AG04449 (cell line): ENCODE measurements at regions not wholly inside any gene's neighbourhood (a gene's known extent, or its start where the extent isn't known, plus 50 kb on each side); places are given as distances from the start of the nearest gene placed in this dataset.

Source experiments
- CTCF ChIA-PET: fragments of 350-600 bp; formaldehyde crosslinking; extraction: SDS; loops from one replicate; lab custom pipeline; 2021; ENCODE audit warnings: antibody characterized with exemption; lab: Yijun Ruan, JAX
- POLR2A ChIA-PET: fragments of 400-600, 350-600 bp; formaldehyde crosslinking; extraction: SDS; loops from one replicate; lab custom pipeline; 2020; ENCODE audit warnings: antibody characterized with exemption, inconsistent platforms; lab: Yijun Ruan, JAX
- DNase-seq: peaks from one replicate; pipeline ENCODE4 v3.0.0-alpha.2; 2010; ENCODE audit warnings: low read depth, low spot score
- H3K4me3 ChIP-seq: 2 replicates; pipeline ENCODE4 v1.5.1; 2011; ENCODE audit warnings: low read depth, mild to moderate bottlenecking, control low read depth, low read length
- TF ChIP-seq, protein P1 (sequence below): IDR thresholded peaks from one replicate; pipeline ENCODE4 v1.5.1; 2011; ENCODE audit warnings: mild to moderate bottlenecking, moderate library complexity, low read length, control low read depth, inconsistent platforms; ENCODE audit not compliant: insufficient read depth; ENCODE audit errors: missing control alignments

DNA sequence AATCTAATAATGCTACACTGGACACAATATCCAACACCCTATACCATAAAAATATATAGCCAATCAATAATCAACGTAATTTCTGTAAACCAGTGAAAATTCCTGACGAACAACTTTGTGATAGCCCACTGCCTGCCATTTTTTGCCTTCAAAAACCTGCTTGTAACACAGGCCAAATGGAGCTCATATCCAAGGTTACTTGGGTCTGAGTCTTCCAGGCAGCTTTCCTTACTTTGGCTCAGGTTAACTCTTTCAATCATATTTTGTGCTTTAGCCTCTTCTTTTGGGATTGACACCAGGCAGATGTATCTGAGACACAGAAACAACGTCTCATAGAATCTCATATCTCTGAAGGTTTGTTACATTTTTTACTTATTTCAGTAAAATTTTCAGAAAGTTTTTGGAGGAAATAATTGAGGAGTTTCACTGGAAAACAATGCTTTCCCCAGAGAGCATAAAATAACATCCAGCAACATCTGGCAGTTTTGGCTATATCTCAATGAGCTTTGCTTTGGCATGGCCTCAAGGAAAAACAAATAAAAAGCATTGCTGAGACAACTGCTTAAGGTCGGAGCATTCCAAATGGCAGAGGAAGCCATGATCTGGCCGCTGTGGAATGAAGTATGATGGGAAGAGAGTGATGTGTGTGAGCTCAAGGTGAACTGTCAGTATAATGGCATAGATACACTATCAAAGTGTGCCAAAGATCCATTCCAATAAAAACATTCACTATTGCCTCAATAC, 162.9 kb upstream of the SPIN4 start:
- TF ChIP-seq, protein P1, sequence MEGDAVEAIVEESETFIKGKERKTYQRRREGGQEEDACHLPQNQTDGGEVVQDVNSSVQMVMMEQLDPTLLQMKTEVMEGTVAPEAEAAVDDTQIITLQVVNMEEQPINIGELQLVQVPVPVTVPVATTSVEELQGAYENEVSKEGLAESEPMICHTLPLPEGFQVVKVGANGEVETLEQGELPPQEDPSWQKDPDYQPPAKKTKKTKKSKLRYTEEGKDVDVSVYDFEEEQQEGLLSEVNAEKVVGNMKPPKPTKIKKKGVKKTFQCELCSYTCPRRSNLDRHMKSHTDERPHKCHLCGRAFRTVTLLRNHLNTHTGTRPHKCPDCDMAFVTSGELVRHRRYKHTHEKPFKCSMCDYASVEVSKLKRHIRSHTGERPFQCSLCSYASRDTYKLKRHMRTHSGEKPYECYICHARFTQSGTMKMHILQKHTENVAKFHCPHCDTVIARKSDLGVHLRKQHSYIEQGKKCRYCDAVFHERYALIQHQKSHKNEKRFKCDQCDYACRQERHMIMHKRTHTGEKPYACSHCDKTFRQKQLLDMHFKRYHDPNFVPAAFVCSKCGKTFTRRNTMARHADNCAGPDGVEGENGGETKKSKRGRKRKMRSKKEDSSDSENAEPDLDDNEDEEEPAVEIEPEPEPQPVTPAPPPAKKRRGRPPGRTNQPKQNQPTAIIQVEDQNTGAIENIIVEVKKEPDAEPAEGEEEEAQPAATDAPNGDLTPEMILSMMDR = no peak
- peak; percentile 36 for DNase-seq
- no peak overlapping the region for H3K4me3 ChIP-seq
- CTCF ChIA-PET = interaction anchor here (1.2 to 1.5 kb wide), 2 partner anchors 9 to 241 kb away, joined by 3 to 6 read pairs; no protein-coding TSS in a partner anchor
- POLR2A ChIA-PET = no interaction called here

DNA sequence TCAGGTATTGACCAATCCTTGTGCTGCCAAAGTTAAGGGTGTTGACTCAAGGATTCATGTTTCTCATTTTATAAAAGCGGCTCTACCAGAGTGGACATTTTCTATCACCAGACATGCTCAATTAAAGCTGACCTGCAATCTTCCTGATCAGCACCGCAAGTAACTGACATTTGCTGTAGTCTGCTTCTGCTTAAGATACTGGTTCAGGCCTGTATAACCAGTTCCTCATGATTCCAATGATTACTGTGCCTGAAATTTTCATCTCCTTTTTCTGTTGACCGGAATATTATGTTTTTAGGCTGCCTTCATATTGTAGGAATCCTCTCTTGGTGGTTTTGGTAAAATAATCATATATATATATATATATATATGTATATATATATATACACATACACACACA, 160.2 kb upstream of the SPIN4 start:
- no peak overlapping the region for H3K4me3 ChIP-seq
- TF ChIP-seq, protein P1 = no peak
- DNase-seq = no peak
- ChIA-PET CTCF (interaction anchor here (1.2 kb wide), 1 partner anchor 258 kb away, joined by 3 read pairs; no protein-coding TSS in a partner anchor), POLR2A (no interaction called here)

DNA sequence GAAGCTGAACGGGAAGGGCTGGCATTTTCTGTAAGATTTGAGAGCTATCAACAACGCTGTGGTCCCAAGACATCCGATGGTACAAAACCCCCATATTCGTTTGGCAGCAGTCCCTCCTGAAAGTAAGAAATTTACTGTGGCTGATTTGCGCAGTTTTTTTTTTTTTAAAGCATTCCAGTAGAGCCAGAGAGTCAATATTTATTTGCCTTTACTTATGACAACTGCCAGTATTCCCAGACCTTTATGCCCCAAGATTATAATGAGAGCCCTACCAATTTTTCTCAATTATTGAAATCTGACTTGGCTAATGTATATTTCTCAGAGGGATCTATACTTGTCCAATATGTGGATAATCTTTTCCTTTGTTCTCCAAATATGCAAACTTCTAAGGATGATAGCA, 157.5 kb upstream of the SPIN4 start:
- CTCF ChIA-PET = no interaction called here
- DNase-seq = no peak
- TF ChIP-seq, protein P1 = no peak
- no peak overlapping the region for H3K4me3 ChIP-seq
- POLR2A ChIA-PET = no interaction called here

DNA sequence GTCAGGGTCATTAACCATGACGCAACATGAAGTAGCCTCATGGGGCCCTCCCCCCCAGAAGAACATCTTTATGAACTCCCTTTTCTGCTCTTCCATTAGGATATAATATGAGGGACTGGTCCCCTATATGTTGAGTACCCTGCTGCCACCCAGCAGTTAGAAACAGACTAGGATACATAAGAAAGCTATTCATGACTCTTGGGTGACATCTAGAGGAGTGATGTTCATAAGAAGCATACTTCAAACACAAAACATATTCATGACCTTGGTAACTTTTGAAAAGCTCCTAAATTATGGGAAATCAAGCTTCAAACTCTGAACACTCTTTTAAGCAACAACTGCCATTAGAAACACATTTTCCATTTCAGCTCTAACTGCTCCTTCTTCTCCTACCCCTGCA, 155.2 kb upstream of the SPIN4 start:
- CTCF ChIA-PET = interaction anchor here (0.6 to 2.2 kb wide), 7 partner anchors 15 to 256 kb away, joined by 3 to 7 read pairs (median 5); no protein-coding TSS in a partner anchor
- POLR2A ChIA-PET = no interaction called here
- TF ChIP-seq, protein P1 = no peak
- no peak for DNase-seq
- H3K4me3 ChIP-seq = no peak overlapping the region

DNA sequence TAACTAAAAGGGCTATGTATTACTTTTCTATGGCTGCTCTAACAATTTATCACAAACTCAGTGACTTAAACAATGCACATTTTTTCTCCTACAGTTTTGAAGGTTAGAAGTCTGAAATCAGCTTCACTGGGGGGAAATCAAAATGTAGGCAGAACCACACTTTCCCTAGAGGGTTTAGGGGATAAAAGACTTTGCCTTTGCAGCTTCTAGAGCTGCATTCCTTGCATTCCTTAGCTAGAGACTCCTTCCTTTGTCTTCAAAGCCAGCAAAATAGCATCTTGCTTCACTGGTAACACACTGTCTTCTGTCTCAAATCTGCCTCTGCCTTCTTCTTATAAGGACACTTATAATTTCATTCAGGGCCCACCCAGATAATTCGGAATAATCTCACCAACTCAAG, 152.4 kb upstream of the SPIN4 start:
- POLR2A ChIA-PET = interaction anchor here (0.5 kb wide), 1 partner anchor 72 kb away, joined by 4 read pairs; no protein-coding TSS in a partner anchor
- no peak overlapping the region for H3K4me3 ChIP-seq
- no peak for DNase-seq
- TF ChIP-seq, protein P1 = no peak
- CTCF ChIA-PET = no interaction called here

DNA sequence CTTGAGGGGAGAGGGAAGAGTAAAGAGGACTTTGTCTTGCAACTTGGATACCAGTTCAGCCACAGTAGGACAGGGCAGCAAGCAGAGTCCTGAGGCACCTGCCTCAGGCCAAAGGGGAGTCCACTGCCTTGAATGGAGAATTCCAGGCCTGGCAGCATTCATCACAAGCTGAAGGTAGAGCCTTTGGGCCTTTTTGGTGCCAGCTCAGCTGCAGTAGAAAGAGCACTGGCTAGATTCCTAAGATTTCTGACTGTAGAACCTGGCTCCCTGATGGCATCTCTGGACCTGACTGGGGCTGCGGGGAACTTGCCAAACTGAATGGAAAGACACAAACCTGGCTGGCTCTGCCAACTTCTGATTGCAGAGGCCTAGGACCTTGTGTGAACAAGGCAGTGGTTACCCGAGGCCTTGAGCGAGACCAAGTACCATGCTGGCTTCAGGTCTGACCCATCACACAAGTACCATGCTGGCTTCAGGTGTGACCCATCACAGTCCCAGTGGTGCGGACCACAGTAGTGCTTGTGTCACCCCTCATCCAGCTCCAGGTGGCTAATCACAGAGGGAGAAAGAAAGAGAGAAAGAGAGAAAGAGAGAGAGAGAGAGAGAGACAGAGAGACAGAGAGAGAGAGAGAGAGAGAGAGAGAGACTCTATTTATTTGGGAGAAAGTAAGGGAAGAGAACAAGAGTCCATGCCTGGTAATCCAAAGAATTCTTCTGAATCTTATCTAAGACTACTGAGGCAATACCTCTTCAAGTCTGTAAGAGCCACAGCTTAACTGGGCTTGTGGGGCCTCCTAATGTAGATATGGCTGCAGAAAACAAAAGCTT, 137.6 kb upstream of the SPIN4 start:
- H3K4me3 ChIP-seq = no peak overlapping the region
- ChIA-PET POLR2A (no interaction called here), CTCF (no interaction called here)
- TF ChIP-seq, protein P1 = no peak
- DNase-seq = no peak
